RWPE2 (cell line): ENCODE measurements at regions not wholly inside any gene's neighbourhood (a gene's known extent, or its start where the extent isn't known, plus 50 kb on each side); places are given as distances from the start of the nearest gene placed in this dataset.

Experiments
- ATAC-seq: fragments of 200-7000 bp; cut with Tn5 transposase; 3 replicates; pipeline ENCODE4 v1.9.1; 2021; ENCODE audit warnings: low read depth
- DNase-seq: peaks from one replicate; pipeline ENCODE4 v3.0.0-alpha.2; 2020; ENCODE audit warnings: low spot score
- H3K27ac ChIP-seq: fragments of 450-650 bp; 2 replicates; pipeline ENCODE4 v1.5.1; 2017; ENCODE audit warnings: mild to moderate bottlenecking; ENCODE audit not compliant: poor library complexity, severe bottlenecking
- H3K27me3 ChIP-seq: fragments of 250-450 bp; sonication (Bioruptor Pico); 2 replicates; pipeline ENCODE4 v1.5.1; 2021; ENCODE audit warnings: mild to moderate bottlenecking, moderate library complexity; ENCODE audit not compliant: insufficient read depth, poor library complexity, severe bottlenecking
- H3K36me3 ChIP-seq: fragments of 250-450 bp; sonication (Bioruptor Pico); 2 replicates; pipeline ENCODE4 v1.5.1; 2020; ENCODE audit warnings: low read depth, mild to moderate bottlenecking, moderate library complexity
- H3K4me1 ChIP-seq: fragments of 250-450 bp; sonication (Bioruptor Pico); 2 replicates; pipeline ENCODE4 v1.5.1; 2021; ENCODE audit warnings: mild to moderate bottlenecking, moderate library complexity; ENCODE audit not compliant: insufficient read depth, poor library complexity, severe bottlenecking
- H3K4me3 ChIP-seq: fragments of 250-450 bp; sonication (Bioruptor Pico); 2 replicates; pipeline ENCODE4 v1.5.1; 2021; ENCODE audit warnings: mild to moderate bottlenecking, moderate library complexity; ENCODE audit not compliant: severe bottlenecking
- H3K9me3 ChIP-seq: fragments of 250-450 bp; sonication (Bioruptor Pico); 2 replicates; pipeline ENCODE4 v1.5.1; 2021; ENCODE audit warnings: mild to moderate bottlenecking, moderate library complexity; ENCODE audit not compliant: severe bottlenecking
- TF ChIP-seq, protein P1 (sequence below): fragments of 450-650 bp; IDR thresholded peaks from one replicate; pipeline ENCODE4 v1.5.1; 2017; ENCODE audit warnings: mild to moderate bottlenecking, moderate library complexity; ENCODE audit not compliant: poor library complexity, severe bottlenecking

- H3K27me3 ChIP-seq: no peaks in the 10 kb centered on the region
- H3K36me3 ChIP-seq: no peaks in the 10 kb centered on the region
- ATAC-seq (no peak), DNase-seq (no peak)
- no peaks in the 10 kb centered on the region for H3K9me3 ChIP-seq
- no peak overlapping the region for H3K27ac ChIP-seq
- H3K4me3 ChIP-seq: no peak overlapping the region
- TF ChIP-seq, protein P1, sequence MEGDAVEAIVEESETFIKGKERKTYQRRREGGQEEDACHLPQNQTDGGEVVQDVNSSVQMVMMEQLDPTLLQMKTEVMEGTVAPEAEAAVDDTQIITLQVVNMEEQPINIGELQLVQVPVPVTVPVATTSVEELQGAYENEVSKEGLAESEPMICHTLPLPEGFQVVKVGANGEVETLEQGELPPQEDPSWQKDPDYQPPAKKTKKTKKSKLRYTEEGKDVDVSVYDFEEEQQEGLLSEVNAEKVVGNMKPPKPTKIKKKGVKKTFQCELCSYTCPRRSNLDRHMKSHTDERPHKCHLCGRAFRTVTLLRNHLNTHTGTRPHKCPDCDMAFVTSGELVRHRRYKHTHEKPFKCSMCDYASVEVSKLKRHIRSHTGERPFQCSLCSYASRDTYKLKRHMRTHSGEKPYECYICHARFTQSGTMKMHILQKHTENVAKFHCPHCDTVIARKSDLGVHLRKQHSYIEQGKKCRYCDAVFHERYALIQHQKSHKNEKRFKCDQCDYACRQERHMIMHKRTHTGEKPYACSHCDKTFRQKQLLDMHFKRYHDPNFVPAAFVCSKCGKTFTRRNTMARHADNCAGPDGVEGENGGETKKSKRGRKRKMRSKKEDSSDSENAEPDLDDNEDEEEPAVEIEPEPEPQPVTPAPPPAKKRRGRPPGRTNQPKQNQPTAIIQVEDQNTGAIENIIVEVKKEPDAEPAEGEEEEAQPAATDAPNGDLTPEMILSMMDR: no peak
- H3K4me1 ChIP-seq: no peaks in the 10 kb centered on the region
These were observed 779.4 kb upstream of the SLITRK1 start for GRCh38 chr13:84661718-84662117.

DNA sequence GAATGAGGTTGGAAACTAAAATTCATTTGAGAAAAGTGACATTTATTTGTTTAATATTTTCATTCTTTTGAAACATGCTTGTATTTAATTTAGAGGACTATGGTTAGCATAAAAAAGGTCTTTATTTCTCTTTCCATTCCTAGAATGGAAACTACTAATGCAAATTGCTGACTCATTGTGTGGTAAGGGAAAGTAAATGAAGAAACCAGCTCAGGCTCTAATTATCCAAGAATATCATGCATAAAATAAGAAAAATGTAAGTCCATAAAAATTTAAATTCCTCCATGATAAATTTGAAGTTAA, 777.0 kb upstream of the SLITRK1 start:
- DNase-seq (no peak), ATAC-seq (no peak)
- no peaks in the 10 kb centered on the region for H3K9me3 ChIP-seq
- H3K27ac ChIP-seq: no peak overlapping the region
- no peaks in the 10 kb centered on the region for H3K36me3 ChIP-seq
- TF ChIP-seq, protein P1: no peak
- no peak overlapping the region for H3K4me3 ChIP-seq
- H3K4me1 ChIP-seq: no peaks in the 10 kb centered on the region
- H3K27me3 ChIP-seq: no peaks in the 10 kb centered on the region

GRCh38 chr13:84658491-84659358, 776.5 kb upstream of the SLITRK1 start:
- TF ChIP-seq, protein P1: no peak
- H3K9me3 ChIP-seq: no peaks in the 10 kb centered on the region
- no peak overlapping the region for H3K27ac ChIP-seq
- DNase-seq: no peak
- no peaks in the 10 kb centered on the region for H3K27me3 ChIP-seq
- H3K4me1 ChIP-seq: no peaks in the 10 kb centered on the region
- H3K36me3 ChIP-seq: no peaks in the 10 kb centered on the region
- no peak for ATAC-seq
- no peak overlapping the region for H3K4me3 ChIP-seq

DNA sequence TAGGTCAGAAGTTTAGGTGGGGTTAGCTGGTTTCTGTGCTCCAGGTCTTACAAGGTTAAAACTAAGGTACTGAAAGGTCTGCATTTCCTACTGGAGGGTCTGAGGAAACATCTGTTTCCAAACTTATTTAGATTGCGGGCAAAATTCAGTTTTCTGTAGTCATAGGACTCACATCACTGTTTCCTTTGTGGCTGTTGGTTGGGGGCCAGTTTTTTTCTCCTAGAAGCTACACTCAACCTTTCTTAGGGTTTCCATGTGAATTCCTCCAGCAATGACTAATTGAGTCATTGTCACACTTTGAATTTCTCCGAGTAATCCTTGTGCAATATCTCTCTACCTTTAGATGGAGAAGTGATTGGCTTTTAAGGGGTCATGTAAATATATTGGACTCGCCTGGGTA, 773.4 kb upstream of the SLITRK1 start:
- Histone ChIP-seq H3K27me3 (no peaks in the 10 kb centered on the region), H3K4me3 (no peak overlapping the region), H3K27ac (no peak overlapping the region), H3K4me1 (peaks cover 4% of the 10 kb centered on the region), H3K36me3 (no peaks in the 10 kb centered on the region), H3K9me3 (no peaks in the 10 kb centered on the region)
- TF ChIP-seq, protein P1: no peak
- ATAC-seq (no peak), DNase-seq (no peak)

DNA sequence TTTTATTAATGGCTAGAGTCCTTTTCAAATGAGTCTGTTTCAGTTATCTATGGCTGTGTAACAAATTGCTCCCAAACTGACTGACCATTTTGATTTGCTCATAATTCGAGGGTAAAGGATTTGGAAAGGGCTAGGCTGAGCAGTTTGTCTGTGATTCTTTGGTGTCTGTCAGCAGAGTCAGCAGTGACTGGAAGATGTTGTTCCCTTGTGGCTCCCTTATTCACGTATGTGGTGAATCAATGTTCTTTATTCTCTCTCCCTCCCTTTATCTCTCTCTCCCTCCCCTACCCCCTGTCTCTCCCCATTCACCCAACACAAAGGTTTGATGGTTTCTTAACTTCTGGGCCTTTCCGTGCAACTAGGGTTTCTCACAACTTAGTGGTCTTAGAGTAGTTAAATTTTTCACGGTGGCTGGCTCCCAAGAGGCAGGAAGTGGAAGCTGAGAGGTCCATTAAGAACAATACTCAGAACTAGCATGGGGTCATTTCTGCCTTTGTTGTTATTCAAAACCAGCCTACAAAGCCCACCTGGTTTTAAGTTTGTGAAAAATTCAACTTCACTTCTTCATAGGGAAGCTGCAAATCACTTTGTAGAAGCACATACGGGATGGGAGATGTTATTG, 772.5 kb upstream of the SLITRK1 start:
- Histone ChIP-seq H3K36me3 (no peaks in the 10 kb centered on the region), H3K27ac (no peak overlapping the region), H3K9me3 (no peaks in the 10 kb centered on the region), H3K4me3 (no peak overlapping the region), H3K27me3 (no peaks in the 10 kb centered on the region), H3K4me1 (peaks cover 8% of the 10 kb centered on the region)
- ATAC-seq (no peak), DNase-seq (no peak)
- TF ChIP-seq, protein P1: no peak
